ENCODE measurements at regions not wholly inside any gene's neighbourhood (a gene's known extent, or its start where the extent isn't known, plus 50 kb on each side); places are given as distances from the start of the nearest gene placed in this dataset.

- no peak for DNase-seq
- Histone ChIP-seq H3K4me3 (no peak overlapping the region), H3K27me3 (no peaks in the 10 kb centered on the region), H3K27ac (no peak overlapping the region), H3K4me1 (no peaks in the 10 kb centered on the region), H3K36me3 (no peaks in the 10 kb centered on the region), H3K9me3 (no peaks in the 10 kb centered on the region)
- WGBS, 5 donors: 53 to 64% (median 55%) methylated on average over 3 of the region's 3 CpGs; no CpG with 5 or more reads in 2 of the 5 donors
- TF ChIP-seq POLR2A (IDR thresholded peaks at IDR 0.05): no peak
- TF ChIP-seq CTCF (IDR thresholded peaks at IDR 0.05): no peak
- TF ChIP-seq POLR2AphosphoS5 (IDR thresholded peaks at IDR 0.05): no peak
- no peak for TF ChIP-seq EP300 (IDR thresholded peaks at IDR 0.05)
- intact Hi-C loops (cut with DNase I; ENCODE audit: low total_unique reads): no loop called here
Measured at GRCh38 chrY:8377491-8377890, 959.8 kb upstream of the TSPY4 start.

GRCh38 chrY:8379800-8380199, 957.5 kb upstream of the TSPY4 start:
- Histone ChIP-seq H3K36me3 (no peaks in the 10 kb centered on the region), H3K9me3 (no peaks in the 10 kb centered on the region), H3K4me1 (no peaks in the 10 kb centered on the region), H3K27ac (no peak overlapping the region), H3K4me3 (no peak overlapping the region), H3K27me3 (no peaks in the 10 kb centered on the region)
- WGBS, 5 donors: 75 to 92% (median 79%) methylated on average over 3 of the region's 3 CpGs; no CpG with 5 or more reads in 2 of the 5 donors
- no peak for DNase-seq
- TF ChIP-seq EP300 (IDR thresholded peaks at IDR 0.05) (no peak), POLR2A (IDR thresholded peaks at IDR 0.05) (no peak), CTCF (IDR thresholded peaks at IDR 0.05) (no peak), POLR2AphosphoS5 (IDR thresholded peaks at IDR 0.05) (no peak)
- intact Hi-C loops (cut with DNase I; ENCODE audit: low total_unique reads): no loop called here

- H3K27me3 ChIP-seq: no peaks in the 10 kb centered on the region
- H3K4me1 ChIP-seq: no peaks in the 10 kb centered on the region
- H3K27ac ChIP-seq: no peak overlapping the region
- DNase-seq: no peak
- no peaks in the 10 kb centered on the region for H3K9me3 ChIP-seq
- H3K4me3 ChIP-seq: no peak overlapping the region
- no peaks in the 10 kb centered on the region for H3K36me3 ChIP-seq
- intact Hi-C loops (cut with DNase I; ENCODE audit: low total_unique reads): no loop called here
- no peak for TF ChIP-seq EP300 (IDR thresholded peaks at IDR 0.05)
- no peak for TF ChIP-seq POLR2A (IDR thresholded peaks at IDR 0.05)
- TF ChIP-seq CTCF (IDR thresholded peaks at IDR 0.05): no peak
- no peak for TF ChIP-seq POLR2AphosphoS5 (IDR thresholded peaks at IDR 0.05)
- WGBS, 5 donors: 64 to 88% (median 82%) methylated on average over 4 of the region's 4 CpGs; no CpG with 5 or more reads in 2 of the 5 donors
Measured at GRCh38 chrY:8381425-8381824, 955.8 kb upstream of the TSPY4 start.

- H3K27ac ChIP-seq: no peak overlapping the region
- TF ChIP-seq POLR2AphosphoS5 (IDR thresholded peaks at IDR 0.05) (no peak), EP300 (IDR thresholded peaks at IDR 0.05) (no peak), POLR2A (IDR thresholded peaks at IDR 0.05) (no peak), CTCF (IDR thresholded peaks at IDR 0.05) (no peak)
- H3K36me3 ChIP-seq: no peaks in the 10 kb centered on the region
- WGBS, 5 donors: 67 to 69% (median 68%) methylated on average over 1 of the region's 1 CpG; no CpG with 5 or more reads in 2 of the 5 donors
- intact Hi-C loops (cut with DNase I; ENCODE audit: low total_unique reads): no loop called here
- H3K9me3 ChIP-seq: no peaks in the 10 kb centered on the region
- H3K4me3 ChIP-seq: no peak overlapping the region
- no peaks in the 10 kb centered on the region for H3K27me3 ChIP-seq
- no peaks in the 10 kb centered on the region for H3K4me1 ChIP-seq
- DNase-seq: no peak
Measured at GRCh38 chrY:8386053-8386452, 951.2 kb upstream of the TSPY4 start.

Measured in stomach (tissue), 8 donors.